Small intestine (tissue), 7 donors: ENCODE measurements at regions not wholly inside any gene's neighbourhood (a gene's known extent, or its start where the extent isn't known, plus 50 kb on each side); places are given as distances from the start of the nearest gene placed in this dataset.
A peak's percentile ranks its signal among the peaks of the same experiment; 100 is the strongest.

Experiments
- DNase-seq, 2 donors: peaks; one replicate each; pipeline versions ENCODE4 v3.0.0 to v3.0.0-alpha.2; 2013
- FAIRE-seq: peaks from 2 replicates; lab custom pipeline; 2012; peaks lifted over from hg19 to GRCh38; lab: Jason Lieb, UNC
- H3K27ac ChIP-seq, 3 donors: one replicate each; pipeline ENCODE4 v1.5.1; 2013; ENCODE audit warnings: low read length in 2 of 3, mild to moderate bottlenecking in 2 of 3, control low read depth in 1 of 3, inconsistent platforms in 1 of 3, low read depth in 1 of 3, moderate library complexity in 1 of 3
- H3K27me3 ChIP-seq, 3 donors: one replicate each; pipeline ENCODE4 v1.6.1; 2013; ENCODE audit warnings: low read length in 3 of 3, inconsistent platforms in 1 of 3; ENCODE audit not compliant: control insufficient read depth in 3 of 3, insufficient read depth in 3 of 3
- H3K36me3 ChIP-seq, 3 donors: one replicate each; pipeline ENCODE4 v1.6.1; 2013; ENCODE audit warnings: low read length in 3 of 3, inconsistent platforms in 1 of 3, low read depth in 1 of 3, mild to moderate bottlenecking in 1 of 3, moderate library complexity in 1 of 3; ENCODE audit not compliant: control insufficient read depth in 3 of 3, insufficient read depth in 2 of 3
- H3K4me1 ChIP-seq, 3 donors: one replicate each; pipeline ENCODE4 v1.6.1; 2013; ENCODE audit warnings: low read length in 2 of 3, inconsistent platforms in 1 of 3, low read depth in 1 of 3, mild to moderate bottlenecking in 1 of 3, moderate library complexity in 1 of 3; ENCODE audit not compliant: control insufficient read depth in 3 of 3, insufficient read depth in 2 of 3
- H3K4me3 ChIP-seq, 3 donors: one replicate each; pipeline ENCODE4 v1.5.1; 2013; ENCODE audit warnings: low read length in 3 of 3, control low read depth in 1 of 3, inconsistent platforms in 1 of 3, low read depth in 1 of 3, mild to moderate bottlenecking in 1 of 3, moderate library complexity in 1 of 3
- H3K9me3 ChIP-seq, 2 donors: one replicate each; pipeline ENCODE4 v1.6.1; 2013; ENCODE audit warnings: low read depth in 1 of 2, low read length in 1 of 2; ENCODE audit not compliant: control insufficient read depth in 2 of 2, insufficient read depth in 1 of 2
- WGBS, 3 donors: extraction: QIAGEN DNeasy Blood & Tissue Kit; methylation state at CpG; one replicate each; pipeline ENCODE4 v1.1.7; 2013; 5-methylcytosine and 5-hydroxymethylcytosine counted together
- donor health status: healthy with polysubstance abuse.
- donor health status: control.
- donor health status: control.
- donor health status: Bipolar disorder and iron deficiency.
- donor health status: healthy.

- no peak overlapping the region for H3K4me3 ChIP-seq
- H3K27ac ChIP-seq, result no peak overlapping the region
- FAIRE-seq (no peak), DNase-seq (no peak)
- H3K36me3 ChIP-seq, result no peaks in the 10 kb centered on the region
- H3K27me3 ChIP-seq, result no peaks in the 10 kb centered on the region
- WGBS, 3 donors, result 73 to 88% (median 88%) methylated on average over 2 of the region's 2 CpGs
- H3K4me1 ChIP-seq, result no peaks in the 10 kb centered on the region
- H3K9me3 ChIP-seq, result no peaks in the 10 kb centered on the region
Observed at GRCh38 chr3:67976663-67977062, 322.3 kb upstream of the SUCLG2 start.

GRCh38 chr3:67964596-67964995, 310.2 kb upstream of the SUCLG2 start:
- H3K9me3 ChIP-seq, result no peaks in the 10 kb centered on the region
- DNase-seq, result no peak
- H3K36me3 ChIP-seq, result no peaks in the 10 kb centered on the region
- no peak overlapping the region for H3K27ac ChIP-seq
- no peaks in the 10 kb centered on the region for H3K4me1 ChIP-seq
- no peak overlapping the region for H3K4me3 ChIP-seq
- no peaks in the 10 kb centered on the region for H3K27me3 ChIP-seq
- FAIRE-seq, result no peak

- Histone ChIP-seq H3K4me1 (no peaks in the 10 kb centered on the region), H3K27ac (no peak overlapping the region), H3K36me3 (no peaks in the 10 kb centered on the region), H3K9me3 (peaks cover 0 to 3% of the 10 kb centered on the region in 2 donors), H3K27me3 (no peaks in the 10 kb centered on the region), H3K4me3 (no peak overlapping the region)
- WGBS, 3 donors, result 75 to 85% (median 81%) methylated on average over 2 of the region's 2 CpGs
- DNase-seq (no peak), FAIRE-seq (no peak)
Observed at GRCh38 chr3:67957268-67957667, 302.9 kb upstream of the SUCLG2 start.

- WGBS, 3 donors, result 45 to 56% (median 48%) methylated on average over 13 of the region's 13 CpGs
- FAIRE-seq (no peak), DNase-seq (peak in 1 of 2 donors; percentile 8)
- H3K27me3 ChIP-seq, result no peaks in the 10 kb centered on the region
- H3K9me3 ChIP-seq, result peaks cover 0 to 3% of the 10 kb centered on the region in 2 donors
- no peaks in the 10 kb centered on the region for H3K4me1 ChIP-seq
- no peak overlapping the region for H3K4me3 ChIP-seq
- H3K27ac ChIP-seq, result no peak overlapping the region
- no peaks in the 10 kb centered on the region for H3K36me3 ChIP-seq
Observed at GRCh38 chr3:67947808-67948508, 293.5 kb upstream of the SUCLG2 start.

- Histone ChIP-seq H3K4me1 (no peaks in the 10 kb centered on the region), H3K4me3 (no peak overlapping the region), H3K36me3 (no peaks in the 10 kb centered on the region), H3K9me3 (peaks cover 0 to 3% of the 10 kb centered on the region in 2 donors), H3K27ac (no peak overlapping the region), H3K27me3 (no peaks in the 10 kb centered on the region)
- FAIRE-seq, result no peak
- no peak for DNase-seq
Observed at GRCh38 chr3:67946436-67946835, 292.0 kb upstream of the SUCLG2 start.

GRCh38 chr3:67943546-67943945, 289.1 kb upstream of the SUCLG2 start:
- H3K36me3 ChIP-seq, result no peaks in the 10 kb centered on the region
- no peaks in the 10 kb centered on the region for H3K27me3 ChIP-seq
- H3K4me1 ChIP-seq, result no peaks in the 10 kb centered on the region
- 92 to 94% (median 94%) methylated on average over 1 of the region's 1 CpG for WGBS, 3 donors
- H3K27ac ChIP-seq, result no peak overlapping the region
- H3K4me3 ChIP-seq, result no peak overlapping the region
- FAIRE-seq (no peak), DNase-seq (no peak)
- H3K9me3 ChIP-seq, result peaks cover 0 to 3% of the 10 kb centered on the region in 2 donors

- Histone ChIP-seq H3K27me3 (no peaks in the 10 kb centered on the region), H3K27ac (no peak overlapping the region), H3K4me1 (no peaks in the 10 kb centered on the region), H3K9me3 (peaks cover 0 to 3% of the 10 kb centered on the region in 2 donors), H3K36me3 (no peaks in the 10 kb centered on the region), H3K4me3 (no peak overlapping the region)
- no peak for DNase-seq
- WGBS, 3 donors, result 76 to 91% (median 79%) methylated on average over 3 of the region's 3 CpGs
- FAIRE-seq, result no peak
Observed at GRCh38 chr3:67941433-67942030, 287.1 kb upstream of the SUCLG2 start.

- H3K4me1 ChIP-seq, result no peaks in the 10 kb centered on the region
- H3K27me3 ChIP-seq, result no peaks in the 10 kb centered on the region
- no peaks in the 10 kb centered on the region for H3K36me3 ChIP-seq
- no peaks in the 10 kb centered on the region for H3K9me3 ChIP-seq
- no peak for FAIRE-seq
- DNase-seq, result peak in 1 of 2 donors; percentile 7
- H3K27ac ChIP-seq, result no peak overlapping the region
- WGBS, 3 donors, result 57 to 69% (median 60%) methylated on average over 2 of the region's 2 CpGs
- H3K4me3 ChIP-seq, result no peak overlapping the region
Observed at GRCh38 chr3:67940210-67940952, 286.0 kb upstream of the SUCLG2 start.
